Activated CD8-positive, alpha-beta memory T cell treated with anti-CD3 and anti-CD28 coated beads for 48 hours (primary cell): ENCODE measurements at regions not wholly inside any gene's neighbourhood (a gene's known extent, or its start where the extent isn't known, plus 50 kb on each side); places are given as distances from the start of the nearest gene placed in this dataset.

Experiments used
- DNase-seq, 3 experiments: peaks; one replicate each; pipeline ENCODE4 v3.0.0-alpha.2; 2020; ENCODE audit warnings: low read depth in 2 of 3, low spot score in 2 of 3

DNA sequence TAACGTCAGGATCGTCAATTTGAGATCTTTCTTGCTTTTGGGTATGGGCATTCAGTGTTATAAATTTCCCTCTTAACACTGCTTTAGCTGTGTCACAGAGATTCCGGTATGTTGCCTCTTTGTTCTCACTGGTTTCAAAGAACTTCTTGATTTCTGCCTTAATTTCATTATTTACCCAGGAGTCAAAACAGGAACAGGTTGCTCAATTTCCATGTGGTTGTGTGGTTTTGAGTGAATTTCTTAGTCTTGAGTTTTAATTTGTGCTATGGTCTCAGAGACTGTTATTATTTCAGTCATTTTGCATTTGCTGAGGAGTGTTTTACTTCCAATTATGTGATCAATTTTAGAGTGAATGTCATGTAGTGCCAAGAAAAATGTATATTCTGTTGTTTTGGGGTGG, 153.1 kb downstream of the PCDH17 start:
- DNase-seq: no peak

DNA sequence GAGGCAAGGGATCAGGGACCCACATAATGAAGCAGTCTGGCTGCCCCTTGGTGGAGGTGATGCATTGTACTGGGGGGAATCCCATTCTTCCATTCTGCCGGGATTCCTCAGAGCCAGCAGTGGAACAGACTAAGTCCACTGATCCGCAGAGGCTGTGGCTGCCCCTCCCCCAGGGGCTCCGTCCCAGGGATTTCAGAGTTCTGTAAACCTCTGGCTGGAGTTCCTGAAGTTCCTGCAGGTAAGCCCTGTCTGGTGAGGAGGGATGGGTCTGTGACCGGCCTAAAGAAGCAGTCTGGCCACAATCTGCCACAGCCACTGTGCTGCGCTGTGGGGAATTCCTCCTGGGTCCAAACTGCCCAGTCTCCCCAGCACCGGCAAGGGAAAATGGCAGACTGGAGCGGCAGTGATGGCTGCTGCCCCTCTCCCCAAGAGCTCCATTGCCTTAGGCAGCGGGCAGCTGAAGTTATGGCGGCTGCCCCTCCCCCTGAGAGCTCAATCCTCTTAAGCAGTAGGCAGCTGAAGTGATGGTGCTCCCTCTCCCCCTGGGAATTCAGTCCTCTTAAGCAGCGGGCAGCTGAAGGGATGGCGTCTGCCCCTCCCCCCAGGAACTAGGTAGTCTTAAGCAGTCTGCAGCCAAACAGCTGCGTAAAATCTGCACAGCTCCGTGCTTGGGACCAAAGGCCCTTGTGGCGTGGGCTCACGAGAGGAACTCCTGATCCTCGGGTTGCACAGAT, 155.7 kb downstream of the PCDH17 start:
- DNase-seq: no peak

DNA sequence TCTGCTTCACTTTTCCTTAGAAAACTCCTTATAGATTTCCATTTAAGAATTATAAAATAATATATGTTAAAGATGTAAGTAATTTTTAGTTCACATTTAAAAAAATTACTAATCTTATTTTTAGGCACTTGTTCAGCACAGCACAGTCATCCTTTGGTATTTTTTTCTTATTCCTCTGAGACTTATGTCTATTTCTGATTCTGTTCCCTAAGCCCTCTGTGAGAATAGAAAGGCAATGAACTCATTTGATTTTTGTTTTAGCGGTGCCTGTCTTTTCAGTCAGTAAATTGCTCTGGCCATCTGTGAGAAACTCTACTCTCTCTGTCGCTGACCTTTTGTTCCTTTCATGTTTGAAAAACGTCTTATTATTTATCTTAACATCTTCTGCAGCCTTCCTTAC, 168.1 kb downstream of the PCDH17 start:
- no peak for DNase-seq

DNA sequence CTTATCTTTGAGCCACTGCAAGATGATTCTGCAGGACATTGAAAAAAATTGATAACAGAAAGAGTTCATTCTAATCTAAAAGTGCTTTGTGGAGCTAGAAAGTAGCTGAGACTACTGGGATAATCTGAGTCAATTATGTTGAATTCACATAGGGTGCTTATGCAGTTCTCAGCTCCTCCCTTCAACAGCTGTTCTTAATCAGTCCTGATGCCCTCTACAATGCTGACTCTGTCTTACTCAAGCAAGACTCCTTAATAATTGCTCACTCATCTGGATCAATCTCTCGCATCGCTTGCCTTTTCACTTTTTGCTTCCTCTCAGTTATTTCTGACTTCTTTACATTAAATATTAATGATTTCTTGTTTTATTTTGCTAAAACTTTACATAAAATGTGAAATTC, 182.1 kb downstream of the PCDH17 start:
- no peak for DNase-seq

DNA sequence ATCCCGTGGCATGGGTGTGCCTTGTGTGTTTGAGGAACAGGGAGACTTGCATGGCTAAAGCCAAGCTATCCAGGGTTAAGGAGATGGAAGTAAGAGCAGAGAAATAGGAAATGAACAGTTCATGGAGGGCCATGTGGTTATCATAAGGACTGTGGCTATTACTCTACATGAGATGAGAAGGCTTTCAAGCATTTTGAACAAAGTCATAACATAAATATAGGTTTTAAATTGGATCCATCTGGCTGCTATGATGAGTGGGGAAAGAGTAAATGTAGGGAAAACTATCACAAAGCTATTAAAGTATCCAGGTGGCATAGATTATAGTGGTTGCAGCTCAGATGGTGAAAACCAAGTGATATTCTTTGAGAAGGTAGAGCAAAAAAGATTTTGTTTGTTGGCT, 184.1 kb downstream of the PCDH17 start:
- DNase-seq: no peak

DNA sequence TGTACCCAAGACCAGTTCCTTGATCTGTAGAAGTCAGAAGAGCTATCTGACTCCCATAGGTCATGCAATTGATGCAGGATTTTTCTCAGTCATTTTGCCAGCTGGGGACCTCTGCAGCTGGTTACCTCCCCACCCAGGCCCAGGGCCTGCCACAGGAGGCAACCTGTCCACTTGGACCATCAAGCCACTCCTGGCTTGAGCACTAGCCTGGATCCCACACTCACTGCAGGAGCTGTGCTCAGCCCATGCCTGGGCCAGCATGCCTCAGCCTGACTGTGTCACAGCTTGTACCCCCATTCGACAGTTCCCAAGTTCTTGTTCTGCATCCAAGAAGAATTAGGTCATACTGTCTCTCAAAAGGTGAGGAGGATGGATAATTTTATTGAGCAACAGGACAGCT, 189.4 kb downstream of the PCDH17 start:
- DNase-seq: no peak

DNA sequence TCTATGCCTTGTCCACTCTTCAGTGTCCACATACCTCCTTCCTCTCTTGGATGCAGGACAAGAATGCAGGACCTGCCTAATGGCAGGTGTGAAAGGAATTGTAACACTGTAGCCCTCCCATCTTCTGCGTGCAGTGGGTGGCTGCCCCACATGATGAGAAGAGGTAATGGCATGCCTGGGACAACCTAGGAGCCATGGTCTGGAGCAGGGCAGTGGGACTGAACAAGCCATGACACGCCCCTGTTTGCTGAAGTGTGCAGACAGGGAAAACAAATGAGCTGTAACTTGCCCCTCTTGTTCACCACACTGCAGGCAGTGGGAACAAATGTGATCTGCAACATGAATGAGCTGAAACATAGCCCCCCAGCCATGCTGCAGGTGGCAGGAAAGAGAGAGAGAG, 192.2 kb downstream of the PCDH17 start:
- DNase-seq: no peak

DNA sequence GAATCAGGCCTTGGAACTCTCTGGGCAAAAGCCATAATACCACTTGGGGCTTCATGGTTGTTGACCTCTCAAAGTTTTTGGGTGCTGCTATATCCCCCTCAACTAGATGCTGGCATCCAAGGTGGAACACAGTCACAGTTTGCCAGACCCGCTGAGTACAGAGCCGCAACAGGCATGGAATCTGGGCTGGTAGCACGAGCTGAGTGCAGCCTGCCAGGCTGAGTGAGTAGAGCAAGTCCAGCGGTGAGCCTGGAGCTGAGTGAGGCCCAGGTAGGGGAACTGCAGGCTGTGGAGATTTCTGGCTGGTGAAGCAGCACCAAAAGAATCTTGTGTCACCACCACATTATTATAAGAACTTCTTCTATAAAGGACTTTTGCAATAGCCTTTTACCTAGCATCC, 192.6 kb downstream of the PCDH17 start:
- DNase-seq: no peak

DNA sequence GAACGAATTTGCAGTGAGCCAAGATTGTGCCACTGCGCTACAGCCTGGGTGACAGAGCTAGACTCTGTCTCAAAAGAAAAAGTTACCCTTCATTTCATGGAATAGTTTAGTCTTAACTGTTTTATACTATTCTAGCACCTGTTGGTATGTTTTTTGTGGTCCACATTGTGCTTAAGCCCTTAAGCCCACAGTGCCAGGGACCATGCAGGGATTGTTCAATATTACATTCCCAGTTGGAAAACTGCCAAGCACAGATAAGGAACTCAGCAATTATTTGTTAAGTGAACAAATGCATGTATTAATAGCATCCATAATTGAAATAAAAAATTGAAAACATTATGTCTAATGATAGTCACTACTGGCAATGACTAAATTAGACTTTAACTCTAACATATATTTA, 193.5 kb downstream of the PCDH17 start:
- DNase-seq: no peak

DNA sequence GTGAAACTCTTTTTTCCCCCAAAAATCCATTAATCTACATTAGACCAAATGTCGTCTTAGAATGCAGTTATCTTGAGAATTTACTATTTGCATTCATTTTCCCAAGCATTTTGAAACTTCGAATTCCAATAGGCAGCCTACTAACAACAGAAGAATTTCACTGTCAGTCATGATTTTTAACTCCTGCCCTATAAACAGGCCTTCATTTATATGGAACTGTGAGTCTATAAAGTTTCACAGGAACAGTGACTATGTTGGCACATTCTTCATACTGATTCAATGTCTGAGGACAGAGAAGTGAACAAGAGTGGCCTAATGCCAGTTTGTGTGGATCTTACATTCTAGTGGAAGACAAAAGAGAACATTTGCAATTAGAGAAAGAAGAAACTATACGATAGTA, 198.0 kb downstream of the PCDH17 start:
- no peak for DNase-seq

DNA sequence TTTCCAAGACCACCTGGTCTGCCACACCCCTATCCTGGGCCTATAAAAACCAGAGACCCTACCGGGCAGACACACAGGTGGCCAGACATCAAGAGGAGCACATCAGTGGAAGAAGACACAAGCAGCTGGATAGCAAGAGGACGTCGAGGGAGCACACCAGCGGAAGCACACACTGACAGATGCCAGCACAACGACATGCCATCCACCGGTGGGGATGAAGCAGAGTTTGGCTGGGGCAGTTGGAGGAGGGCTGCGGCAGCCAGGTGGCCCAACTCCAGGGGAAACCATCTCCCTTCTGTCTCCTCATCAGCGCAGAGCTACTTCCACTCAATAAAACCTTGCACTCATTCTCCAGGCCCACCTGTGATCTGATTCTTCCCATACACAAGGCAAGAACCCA, 200.6 kb downstream of the PCDH17 start:
- DNase-seq: no peak

DNA sequence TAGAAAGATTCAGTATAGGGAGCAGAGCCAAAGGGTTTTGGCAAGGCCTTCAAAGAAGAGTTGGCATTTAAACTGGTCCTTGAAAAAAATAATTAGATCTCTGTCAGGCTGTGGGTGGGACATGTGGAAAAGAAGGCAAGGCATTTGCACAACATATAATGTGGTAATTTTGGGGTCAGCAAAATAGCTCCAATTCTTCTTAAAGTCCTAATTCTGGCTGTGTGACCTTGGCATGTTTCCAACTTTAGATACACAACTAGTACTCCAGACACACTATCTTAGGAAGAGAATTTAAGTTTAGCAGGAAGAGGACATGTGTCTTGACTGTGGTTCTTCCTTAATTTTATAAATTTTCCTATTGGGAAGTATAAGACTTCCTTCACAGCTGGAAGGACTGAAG, 206.3 kb downstream of the PCDH17 start:
- DNase-seq: no peak

DNA sequence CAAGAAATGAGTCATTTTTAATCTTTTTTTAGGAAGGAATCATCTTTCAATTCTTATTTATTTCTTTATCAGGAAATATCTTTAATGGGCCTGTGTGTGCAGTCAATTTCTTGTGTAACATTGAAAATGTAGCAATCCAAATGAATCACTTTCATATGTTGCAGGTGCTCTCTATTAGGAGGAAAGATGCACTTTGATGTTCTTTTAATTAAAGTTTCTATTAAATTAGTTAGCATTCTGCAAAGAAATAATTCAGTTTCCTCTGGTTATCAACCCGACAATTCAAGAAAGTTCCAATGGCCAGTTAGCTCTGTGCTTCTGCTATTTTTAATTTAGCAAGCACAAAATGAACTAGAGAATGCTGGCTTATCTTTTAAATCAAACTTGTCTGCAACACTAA, 212.0 kb downstream of the PCDH17 start:
- DNase-seq: no peak

DNA sequence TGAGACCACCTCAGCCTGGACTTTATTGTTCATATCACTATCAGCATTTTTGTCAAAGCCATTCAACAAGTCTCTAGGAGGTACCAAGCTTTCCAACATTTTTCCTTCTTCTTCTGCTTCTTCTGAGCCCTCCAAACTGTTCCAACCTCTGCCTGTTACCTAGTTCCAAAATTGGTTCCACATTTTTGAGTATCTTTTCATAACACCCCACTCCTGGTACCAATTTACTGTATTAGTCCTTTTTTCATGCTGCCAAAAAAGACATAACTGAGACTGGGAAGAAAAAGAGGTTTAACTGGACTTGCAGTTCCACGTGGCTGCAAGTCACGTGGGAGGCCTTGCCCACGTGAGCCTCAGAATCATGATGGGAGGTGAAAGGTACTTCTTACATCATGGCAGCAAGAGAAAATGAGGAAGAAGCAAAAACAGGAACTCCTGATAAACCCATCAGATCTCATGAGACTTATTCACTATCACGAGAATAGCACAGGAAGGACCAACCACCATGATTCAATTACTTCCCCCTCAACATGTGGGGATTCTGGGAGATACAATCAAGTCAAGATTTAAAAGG, 215.1 kb downstream of the PCDH17 start:
- no peak for DNase-seq

DNA sequence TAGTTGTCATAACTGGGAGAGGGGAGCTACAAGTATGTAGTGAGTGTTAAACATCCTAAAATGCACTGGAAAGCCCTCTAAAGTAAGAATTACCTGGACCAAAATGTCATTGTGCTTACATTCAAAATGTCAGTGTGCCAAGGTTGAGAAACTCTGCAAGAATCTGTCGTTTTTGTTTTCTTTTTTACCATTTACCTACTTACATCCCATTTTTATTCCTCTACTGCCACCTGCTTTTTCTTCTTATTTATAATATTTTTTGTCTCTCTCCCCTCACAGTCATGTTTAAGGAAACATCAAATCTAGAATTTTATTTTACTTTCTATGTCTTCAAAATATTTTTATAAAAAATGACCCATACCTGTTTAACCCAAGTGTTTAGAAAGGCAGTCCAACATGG, 226.4 kb downstream of the PCDH17 start:
- no peak for DNase-seq

DNA sequence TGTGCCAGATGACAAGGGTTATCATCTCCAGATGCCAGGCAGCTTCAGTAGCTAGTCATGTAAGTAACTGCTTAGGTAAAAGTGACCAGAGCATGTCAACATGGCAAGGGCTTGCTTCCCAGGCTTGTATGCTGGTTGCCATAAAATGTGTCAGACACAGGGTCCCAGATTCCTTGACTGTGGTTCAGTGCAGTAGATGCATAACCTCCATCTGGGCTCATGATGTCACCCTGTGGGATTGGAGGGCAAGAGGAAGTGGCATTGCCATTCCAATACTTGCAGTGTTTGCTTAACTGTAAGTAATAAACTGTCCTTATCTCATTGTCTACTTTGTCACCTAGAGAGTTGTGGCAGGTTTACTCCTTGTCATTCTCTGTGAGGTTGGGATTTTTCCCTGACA, 226.8 kb downstream of the PCDH17 start:
- no peak for DNase-seq

DNA sequence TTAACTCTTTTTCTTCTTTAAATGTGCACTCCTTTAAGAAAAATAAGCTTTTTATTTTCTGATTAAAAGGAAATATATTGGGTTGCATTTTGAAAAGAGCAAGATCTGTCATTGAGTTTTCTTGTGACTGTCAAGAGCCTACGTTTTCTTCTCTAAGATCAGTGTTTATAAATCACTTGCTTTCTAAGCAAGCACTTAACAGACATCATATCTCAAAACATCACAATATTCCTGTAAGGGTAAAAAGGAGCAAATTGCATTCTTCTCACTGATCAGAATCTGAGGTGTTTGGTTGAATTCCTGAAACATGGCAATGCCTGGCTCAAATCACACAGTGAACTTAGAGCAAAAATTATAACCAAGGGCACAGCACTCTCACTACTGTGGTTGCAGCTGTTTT, 231.3 kb downstream of the PCDH17 start:
- no peak for DNase-seq

DNA sequence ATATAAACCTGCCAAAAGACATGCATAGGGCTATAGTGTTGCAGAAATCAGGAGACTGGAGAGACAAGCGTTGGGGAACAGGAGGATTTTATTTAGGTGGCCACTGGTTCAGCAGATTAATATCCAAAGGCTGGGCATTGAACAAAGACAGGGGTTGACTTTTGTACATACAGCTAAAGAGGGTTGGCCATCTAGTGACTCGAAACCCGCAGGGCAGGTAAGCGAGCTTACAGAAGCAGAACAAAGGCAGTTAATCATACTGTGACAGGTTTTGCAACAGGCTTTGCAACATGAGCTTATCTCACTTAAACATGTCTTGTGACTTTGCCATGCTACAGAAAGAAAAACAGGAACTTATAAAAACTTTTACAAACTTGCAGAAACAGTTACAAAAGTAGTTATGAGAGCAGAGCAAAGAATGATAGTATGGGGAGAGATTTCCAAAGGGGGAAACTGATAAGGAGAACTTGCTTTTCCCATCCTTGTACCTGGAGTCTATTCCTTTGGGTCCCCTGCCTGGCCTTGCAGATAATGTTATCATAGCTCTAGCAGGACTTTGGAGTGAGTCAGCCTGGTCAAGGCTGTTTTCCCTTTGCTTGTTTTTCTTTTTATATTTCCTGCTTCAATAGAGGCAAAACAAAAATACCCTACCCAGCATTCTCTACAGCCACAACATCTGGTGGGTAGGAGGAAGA, 234.2 kb downstream of the PCDH17 start:
- DNase-seq: no peak

DNA sequence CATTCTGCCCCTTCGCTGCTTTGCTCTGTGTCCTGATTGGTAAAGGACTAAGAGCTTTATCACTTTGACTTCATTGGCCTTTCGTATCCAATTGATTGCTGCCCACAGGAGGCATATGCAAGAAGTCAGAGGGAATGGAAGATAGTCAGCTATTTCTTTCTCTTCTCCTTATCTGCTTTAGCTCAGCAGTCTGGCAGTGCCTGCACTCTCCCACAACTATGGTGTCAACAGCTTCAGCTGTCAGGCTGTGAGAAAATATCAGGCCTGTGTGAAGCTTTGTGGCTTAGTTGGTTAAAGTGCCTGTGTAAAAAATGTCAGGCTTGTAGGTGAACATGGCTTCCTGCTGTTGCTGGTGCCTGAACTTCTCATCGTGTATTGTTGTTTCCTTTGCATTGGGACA, 243.0 kb downstream of the PCDH17 start:
- no peak for DNase-seq

DNA sequence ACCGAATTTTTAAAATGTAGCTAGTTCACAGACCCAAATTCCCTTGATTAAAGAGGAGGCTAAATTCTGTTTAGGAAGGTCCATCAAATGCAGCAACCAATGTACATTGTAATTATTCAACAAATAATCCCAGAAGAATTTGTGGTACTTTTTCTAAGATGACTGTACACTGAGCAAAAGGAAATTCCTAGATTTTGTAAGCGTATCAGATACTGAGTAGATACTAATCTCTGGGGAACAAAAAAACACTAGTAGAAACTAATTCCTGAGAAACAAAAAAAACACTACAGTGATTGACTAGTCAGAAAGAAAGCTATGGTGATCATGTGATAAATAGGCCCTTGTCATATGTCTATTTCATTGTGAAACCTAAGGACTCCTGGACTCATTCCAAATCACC, 246.1 kb downstream of the PCDH17 start:
- DNase-seq: no peak

DNA sequence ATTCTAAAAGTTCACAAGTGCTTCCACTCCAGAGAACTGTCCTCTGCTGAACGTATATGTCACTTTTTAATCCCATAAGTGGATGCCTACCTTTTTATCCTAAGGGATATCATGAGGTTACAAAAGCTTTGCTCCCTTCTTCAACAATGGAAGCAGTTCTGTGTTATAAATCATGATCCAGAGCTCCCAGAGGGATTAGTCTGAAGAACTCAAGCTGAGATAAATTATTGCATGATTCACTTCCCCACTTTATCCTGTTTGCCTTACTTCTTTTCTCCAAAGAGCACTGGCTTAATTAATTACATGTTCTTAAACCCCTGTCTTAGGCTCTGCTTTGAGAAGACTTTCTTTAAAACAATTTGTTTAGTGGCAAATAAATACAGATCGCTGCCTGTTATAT, 246.7 kb downstream of the PCDH17 start:
- no peak for DNase-seq

DNA sequence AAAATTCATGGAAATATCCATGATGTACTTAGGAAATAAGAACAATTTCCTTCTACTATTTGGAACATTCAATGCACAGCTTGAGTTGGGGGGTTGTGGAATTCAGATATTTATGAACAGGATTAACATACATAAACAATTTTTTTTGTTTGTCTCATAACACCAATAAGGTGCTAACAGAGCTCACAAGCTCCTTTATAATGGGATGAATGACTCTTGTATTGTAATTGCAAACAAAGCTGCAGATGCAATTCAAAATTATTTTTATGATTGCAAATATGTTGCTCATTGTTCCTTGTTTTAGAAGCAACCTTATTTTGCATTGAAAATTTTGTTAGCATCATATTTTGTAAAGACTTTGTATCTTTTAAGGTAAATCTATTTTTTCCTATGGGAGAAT, 265.7 kb downstream of the PCDH17 start:
- no peak for DNase-seq

DNA sequence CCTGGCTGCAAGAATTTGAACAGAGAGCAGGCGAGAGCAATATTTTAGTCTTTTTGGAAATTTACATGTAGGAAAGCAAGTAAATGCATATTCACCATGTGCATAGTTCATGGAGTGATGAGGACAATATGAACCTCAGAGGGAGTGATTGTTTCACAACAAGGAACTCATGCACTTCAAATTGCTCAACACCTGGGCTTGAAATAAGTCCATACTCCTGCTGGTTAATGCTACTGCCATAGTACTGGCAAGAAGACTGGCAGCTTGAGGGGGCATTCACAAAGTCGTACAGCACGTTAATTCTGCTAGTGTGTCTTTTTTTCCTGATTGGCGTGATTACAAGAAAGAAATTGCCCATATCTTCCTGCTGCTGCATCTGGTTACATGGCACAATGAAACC, 267.6 kb downstream of the PCDH17 start:
- DNase-seq: no peak
